Left ventricle myocardium inferior (tissue), 1 donor: ENCODE measurements at regions not wholly inside any gene's neighbourhood (a gene's known extent, or its start where the extent isn't known, plus 50 kb on each side); places are given as distances from the start of the nearest gene placed in this dataset.

Experiments used
- DNase-seq: peaks from one replicate; pipeline ENCODE4 v3.0.0-alpha.2; 2020
- H3K27ac ChIP-seq: fragments of 200-600 bp; replicated peaks from 2 replicates; pipeline ENCODE4 v1.8.0; 2021
- H3K27me3 ChIP-seq: fragments of 200-600 bp; 2 replicates; pipeline ENCODE4 v1.8.0; 2021; ENCODE audit warnings: low read depth
- H3K36me3 ChIP-seq: fragments of 200-600 bp; 2 replicates; pipeline ENCODE4 v1.8.0; 2021
- H3K4me1 ChIP-seq: fragments of 200-600 bp; 2 replicates; pipeline ENCODE4 v1.8.0; 2021
- H3K4me3 ChIP-seq: fragments of 200-600 bp; 2 replicates; pipeline ENCODE4 v1.8.0; 2021; ENCODE audit warnings: mild to moderate bottlenecking, moderate library complexity
- H3K9me3 ChIP-seq: fragments of 200-600 bp; replicated peaks from 2 replicates; pipeline ENCODE4 v1.8.0; 2021
- intact Hi-C: fragments of 100-400 bp; cut with micrococcal nuclease; formaldehyde crosslinking; loops from one replicate; pipeline ENCODE4 v1.11.0; 2022
- TF ChIP-seq, protein P1 (sequence below): fragments of 200-600 bp; IDR thresholded peaks from 2 replicates; pipeline ENCODE4 v1.8.0; 2021; ENCODE audit warnings: antibody characterized with exemption, mild to moderate bottlenecking, borderline replicate concordance
- donor health status: DM: no; HTN: yes; CAD: no; lungs with severe emphysema.

DNA sequence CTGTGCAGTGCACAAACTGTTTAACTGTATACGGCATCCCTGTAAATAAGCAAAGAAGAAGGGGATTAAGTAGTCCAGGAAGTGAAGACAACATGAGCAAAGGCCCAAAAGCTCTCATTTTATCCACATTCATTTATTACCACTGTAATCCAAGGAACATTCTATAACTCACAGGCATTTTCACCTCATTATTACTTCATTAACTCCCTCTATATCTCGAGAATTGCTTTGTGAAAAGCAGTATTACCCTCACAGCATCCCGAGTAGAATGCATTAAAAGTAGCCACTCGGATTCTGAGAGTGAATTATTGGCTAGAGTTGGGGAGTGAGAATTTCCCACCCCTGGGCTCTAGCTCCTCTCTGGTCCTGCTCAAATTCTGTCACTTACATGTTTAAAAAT lies 51.0 kb upstream of the CHCHD3 start:
- H3K4me1 ChIP-seq, result no peaks in the 10 kb centered on the region
- no peaks in the 10 kb centered on the region for H3K36me3 ChIP-seq
- H3K9me3 ChIP-seq, result no peaks in the 10 kb centered on the region
- peaks cover 5% of the 10 kb centered on the region for H3K27me3 ChIP-seq
- TF ChIP-seq, protein P1, sequence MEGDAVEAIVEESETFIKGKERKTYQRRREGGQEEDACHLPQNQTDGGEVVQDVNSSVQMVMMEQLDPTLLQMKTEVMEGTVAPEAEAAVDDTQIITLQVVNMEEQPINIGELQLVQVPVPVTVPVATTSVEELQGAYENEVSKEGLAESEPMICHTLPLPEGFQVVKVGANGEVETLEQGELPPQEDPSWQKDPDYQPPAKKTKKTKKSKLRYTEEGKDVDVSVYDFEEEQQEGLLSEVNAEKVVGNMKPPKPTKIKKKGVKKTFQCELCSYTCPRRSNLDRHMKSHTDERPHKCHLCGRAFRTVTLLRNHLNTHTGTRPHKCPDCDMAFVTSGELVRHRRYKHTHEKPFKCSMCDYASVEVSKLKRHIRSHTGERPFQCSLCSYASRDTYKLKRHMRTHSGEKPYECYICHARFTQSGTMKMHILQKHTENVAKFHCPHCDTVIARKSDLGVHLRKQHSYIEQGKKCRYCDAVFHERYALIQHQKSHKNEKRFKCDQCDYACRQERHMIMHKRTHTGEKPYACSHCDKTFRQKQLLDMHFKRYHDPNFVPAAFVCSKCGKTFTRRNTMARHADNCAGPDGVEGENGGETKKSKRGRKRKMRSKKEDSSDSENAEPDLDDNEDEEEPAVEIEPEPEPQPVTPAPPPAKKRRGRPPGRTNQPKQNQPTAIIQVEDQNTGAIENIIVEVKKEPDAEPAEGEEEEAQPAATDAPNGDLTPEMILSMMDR, result no peak
- no peak overlapping the region for H3K4me3 ChIP-seq
- no peak overlapping the region for H3K27ac ChIP-seq
- no peak for DNase-seq
- intact Hi-C loops, result no loop called here

DNA sequence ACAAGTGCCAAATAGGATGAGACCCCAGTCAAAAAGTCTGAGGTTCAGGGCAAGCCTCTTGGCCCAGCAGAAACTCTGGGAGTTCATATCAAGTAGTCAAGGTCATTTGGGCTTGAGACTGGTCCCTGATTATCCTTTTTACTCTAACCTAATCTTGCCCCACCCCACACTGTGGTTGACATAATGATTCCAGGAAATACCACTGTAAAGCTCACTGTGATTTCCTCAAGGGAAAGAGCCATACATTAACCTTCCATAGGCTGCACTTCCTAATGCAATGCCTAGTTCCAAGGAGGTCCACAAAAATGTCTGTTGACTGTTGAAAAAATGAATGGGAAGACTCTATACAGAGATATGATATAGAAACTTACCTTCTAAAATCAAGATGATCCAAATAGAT lies 52.9 kb upstream of the CHCHD3 start:
- H3K4me1 ChIP-seq, result no peaks in the 10 kb centered on the region
- no peak for DNase-seq
- H3K36me3 ChIP-seq, result no peaks in the 10 kb centered on the region
- intact Hi-C loops, result no loop called here
- H3K4me3 ChIP-seq, result no peak overlapping the region
- TF ChIP-seq, protein P1, result no peak
- H3K9me3 ChIP-seq, result no peaks in the 10 kb centered on the region
- H3K27me3 ChIP-seq, result peaks cover 16% of the 10 kb centered on the region
- no peak overlapping the region for H3K27ac ChIP-seq

DNA sequence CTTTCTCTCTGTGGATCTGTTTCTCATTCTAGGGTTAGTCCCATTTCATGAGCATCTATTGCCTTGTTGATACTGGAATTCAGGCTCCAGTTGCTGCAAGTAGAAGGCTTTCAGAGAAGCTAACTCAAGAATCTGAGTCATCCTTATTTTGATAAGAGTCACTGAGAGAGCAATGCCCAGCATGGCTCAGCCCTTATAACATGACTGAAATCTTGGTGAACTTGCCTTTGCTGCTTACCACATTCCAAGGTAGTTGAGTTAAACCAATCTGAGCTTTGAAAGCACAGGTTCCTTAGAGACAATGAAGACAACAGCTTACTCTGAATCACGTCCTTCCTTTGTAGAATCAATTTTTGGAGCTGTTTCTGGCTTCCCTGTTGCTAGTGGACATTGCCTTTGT lies 53.6 kb upstream of the CHCHD3 start:
- peaks cover 18% of the 10 kb centered on the region for H3K27me3 ChIP-seq
- no peak overlapping the region for H3K27ac ChIP-seq
- no peaks in the 10 kb centered on the region for H3K36me3 ChIP-seq
- no peak overlapping the region for H3K4me3 ChIP-seq
- DNase-seq, result no peak
- intact Hi-C loops, result no loop called here
- H3K9me3 ChIP-seq, result no peaks in the 10 kb centered on the region
- TF ChIP-seq, protein P1, result no peak
- H3K4me1 ChIP-seq, result no peaks in the 10 kb centered on the region

- no peaks in the 10 kb centered on the region for H3K36me3 ChIP-seq
- peaks cover 42% of the 10 kb centered on the region for H3K27me3 ChIP-seq
- H3K27ac ChIP-seq, result no peak overlapping the region
- intact Hi-C loops, result no loop called here
- no peaks in the 10 kb centered on the region for H3K9me3 ChIP-seq
- no peaks in the 10 kb centered on the region for H3K4me1 ChIP-seq
- H3K4me3 ChIP-seq, result no peak overlapping the region
- TF ChIP-seq, protein P1, result peak; percentile 27
- DNase-seq, result no peak
Measured at GRCh38 chr7:133139350-133139749, 57.5 kb upstream of the CHCHD3 start.

- H3K9me3 ChIP-seq, result no peaks in the 10 kb centered on the region
- no peak overlapping the region for H3K27ac ChIP-seq
- H3K4me1 ChIP-seq, result no peaks in the 10 kb centered on the region
- no peak for DNase-seq
- no peak overlapping the region for H3K4me3 ChIP-seq
- TF ChIP-seq, protein P1, result no peak
- H3K36me3 ChIP-seq, result no peaks in the 10 kb centered on the region
- intact Hi-C loops, result no loop called here
- peaks cover 42% of the 10 kb centered on the region for H3K27me3 ChIP-seq
Measured at GRCh38 chr7:133139801-133140200, 57.9 kb upstream of the CHCHD3 start.
